Esophagus squamous epithelium (tissue), 4 donors: ENCODE measurements at regions not wholly inside any gene's neighbourhood (a gene's known extent, or its start where the extent isn't known, plus 50 kb on each side); places are given as distances from the start of the nearest gene placed in this dataset.

ENCODE experiments used
- CTCF ChIP-seq, 6 experiments: fragments of 450-650 bp in 4 of 6; fragments of 200-600 bp in 2 of 6; sonication (generic) in 2 of 6; IDR thresholded peaks; one replicate each; pipeline ENCODE4 v1.5.1; 2016 to 2019; ENCODE audit warnings: antibody characterized with exemption in 6 of 6, mild to moderate bottlenecking in 4 of 6, moderate library complexity in 4 of 6
- POLR2A ChIP-seq, 4 donors: fragments of 450-650 bp; IDR thresholded peaks; one replicate each; pipeline ENCODE4 v1.6.1; 2017; ENCODE audit warnings: antibody characterized with exemption in 4 of 4, mild to moderate bottlenecking in 4 of 4, moderate library complexity in 3 of 4

- TF ChIP-seq POLR2A (IDR thresholded peaks at IDR 0.05) = no peak
- no peak for TF ChIP-seq CTCF (IDR thresholded peaks at IDR 0.05)
These were observed 160.6 kb upstream of the RMP24 start for GRCh38 chr18:35811896-35812295.
